MM.1S (cell line): ENCODE measurements at regions not wholly inside any gene's neighbourhood (a gene's known extent, or its start where the extent isn't known, plus 50 kb on each side); places are given as distances from the start of the nearest gene placed in this dataset.

Source experiments
- DNase-seq: peaks from one replicate; pipeline ENCODE4 v3.0.0-alpha.2; 2015
- H2AFZ ChIP-seq: fragments of 300-600 bp; sonication (generic); 2 replicates; pipeline ENCODE4 v1.6.0; 2016; ENCODE audit warnings: antibody characterized with exemption, low read length
- H3F3A ChIP-seq: fragments of 300-600 bp; sonication (generic); 2 replicates; pipeline ENCODE4 v1.6.1; 2016; ENCODE audit warnings: mild to moderate bottlenecking, antibody characterized with exemption, low read length, moderate library complexity, mixed read lengths; ENCODE audit not compliant: insufficient read depth
- H3K27ac ChIP-seq: fragments of 300-600 bp; sonication (generic); 2 replicates; pipeline ENCODE4 v1.5.1; 2016; ENCODE audit warnings: mild to moderate bottlenecking, low read length
- H3K27me3 ChIP-seq: fragments of 300-600 bp; sonication (generic); replicated peaks from 2 replicates; pipeline ENCODE4 v1.6.0; 2016; ENCODE audit warnings: low read length; ENCODE audit not compliant: insufficient read depth
- H3K36me3 ChIP-seq: fragments of 300-600 bp; sonication (generic); replicated peaks from 2 replicates; pipeline ENCODE4 v1.6.1; 2016; ENCODE audit warnings: mild to moderate bottlenecking, low read length, mixed read lengths; ENCODE audit not compliant: insufficient read depth
- H3K4me1 ChIP-seq: fragments of 300-600 bp; sonication (generic); 2 replicates; pipeline ENCODE4 v1.6.1; 2016; ENCODE audit warnings: low read length, mixed read lengths
- H3K4me2 ChIP-seq: fragments of 300-600 bp; sonication (generic); 2 replicates; pipeline ENCODE4 v1.6.0; 2016; ENCODE audit warnings: low read depth, low read length
- H3K4me3 ChIP-seq: fragments of 300-600 bp; sonication (generic); 2 replicates; pipeline ENCODE4 v1.5.1; 2016; ENCODE audit warnings: low read length, mixed read lengths
- H3K79me2 ChIP-seq: fragments of 300-600 bp; sonication (generic); 2 replicates; pipeline ENCODE4 v1.6.1; 2016; ENCODE audit warnings: mixed run types, low read length, mixed read lengths
- H3K9ac ChIP-seq: fragments of 300-600 bp; sonication (generic); 2 replicates; pipeline ENCODE4 v1.6.1; 2016; ENCODE audit warnings: low read length, mixed read lengths
- H3K9me2 ChIP-seq: fragments of 300-600 bp; sonication (generic); replicated peaks from 2 replicates; pipeline ENCODE4 v1.6.1; 2016; ENCODE audit warnings: mild to moderate bottlenecking, low read length, mixed read lengths; ENCODE audit not compliant: insufficient read depth
- H3K9me3 ChIP-seq: fragments of 300-600 bp; sonication (generic); replicated peaks from 2 replicates; pipeline ENCODE4 v1.6.1; 2016; ENCODE audit warnings: mild to moderate bottlenecking, low read length, mixed read lengths; ENCODE audit not compliant: insufficient read depth
- H4K20me1 ChIP-seq: fragments of 300-600 bp; sonication (generic); 2 replicates; pipeline ENCODE4 v1.6.1; 2016; ENCODE audit warnings: mild to moderate bottlenecking, low read length, moderate library complexity, mixed read lengths; ENCODE audit not compliant: insufficient read depth
- CTCF ChIP-seq: fragments of 300-600 bp; sonication (generic); IDR thresholded peaks from 2 replicates; pipeline ENCODE4 v1.5.1; 2016; ENCODE audit warnings: antibody characterized with exemption, low read length, mixed read lengths
- EZH2 ChIP-seq: fragments of 300-600 bp; sonication (generic); optimal IDR thresholded peaks from 2 replicates; pipeline ENCODE3; 2017; ENCODE audit warnings: low read depth, mild to moderate bottlenecking, antibody characterized with exemption, low read length, mixed read lengths
- EZH2phosphoT487 ChIP-seq: fragments of 300-600 bp; sonication (generic); IDR thresholded peaks from 2 replicates; pipeline ENCODE4 v1.6.1; 2018; ENCODE audit warnings: antibody characterized with exemption, low read length

GRCh38 chr12:92995258-92995903 is 66.3 kb upstream of the EEA1 start:
- H3K27ac ChIP-seq = no peak overlapping the region
- no peaks in the 10 kb centered on the region for H3K9me2 ChIP-seq
- H3K4me3 ChIP-seq = no peak overlapping the region
- no peak for DNase-seq
- H2AFZ ChIP-seq = no peak overlapping the region
- H3K79me2 ChIP-seq = no peaks in the 10 kb centered on the region
- H3K27me3 ChIP-seq = no peaks in the 10 kb centered on the region
- H3K9me3 ChIP-seq = no peaks in the 10 kb centered on the region
- no peak for TF ChIP-seq CTCF
- no peak for TF ChIP-seq EZH2phosphoT487
- no peak for TF ChIP-seq EZH2
- H3K4me1 ChIP-seq = peaks cover 4% of the 10 kb centered on the region; the same call in 1 of the 2 replicates
- H3F3A ChIP-seq = no peaks in the 10 kb centered on the region
- no peaks in the 10 kb centered on the region for H3K36me3 ChIP-seq
- no peak overlapping the region for H3K4me2 ChIP-seq
- H3K9ac ChIP-seq = no peak overlapping the region
- H4K20me1 ChIP-seq = no peaks in the 10 kb centered on the region

- TF ChIP-seq CTCF (no peak), EZH2 (no peak), EZH2phosphoT487 (no peak)
- no peak overlapping the region for H2AFZ ChIP-seq
- no peak for DNase-seq
- no peaks in the 10 kb centered on the region for H3K4me1 ChIP-seq
- H3K4me2 ChIP-seq = no peak overlapping the region
- no peaks in the 10 kb centered on the region for H3K36me3 ChIP-seq
- no peaks in the 10 kb centered on the region for H3K27me3 ChIP-seq
- no peaks in the 10 kb centered on the region for H3K9me3 ChIP-seq
- H3K27ac ChIP-seq = no peak overlapping the region
- H3K79me2 ChIP-seq = no peaks in the 10 kb centered on the region
- H3K9me2 ChIP-seq = no peaks in the 10 kb centered on the region
- no peaks in the 10 kb centered on the region for H4K20me1 ChIP-seq
- no peaks in the 10 kb centered on the region for H3F3A ChIP-seq
- H3K9ac ChIP-seq = no peak overlapping the region
- no peak overlapping the region for H3K4me3 ChIP-seq
These were observed 70.9 kb upstream of the EEA1 start for GRCh38 chr12:93000026-93000425.

- no peak overlapping the region for H3K27ac ChIP-seq
- H3K4me3 ChIP-seq = no peak overlapping the region
- H3K9me2 ChIP-seq = no peaks in the 10 kb centered on the region
- H3K27me3 ChIP-seq = no peaks in the 10 kb centered on the region
- H2AFZ ChIP-seq = no peak overlapping the region
- no peaks in the 10 kb centered on the region for H3K36me3 ChIP-seq
- no peaks in the 10 kb centered on the region for H3K4me1 ChIP-seq
- no peaks in the 10 kb centered on the region for H3K9me3 ChIP-seq
- TF ChIP-seq CTCF = no peak
- TF ChIP-seq EZH2 = no peak
- no peak for TF ChIP-seq EZH2phosphoT487
- H3K9ac ChIP-seq = no peak overlapping the region
- no peak overlapping the region for H3K4me2 ChIP-seq
- no peak for DNase-seq
- no peaks in the 10 kb centered on the region for H3F3A ChIP-seq
- H4K20me1 ChIP-seq = no peaks in the 10 kb centered on the region
- H3K79me2 ChIP-seq = no peaks in the 10 kb centered on the region
These were observed 72.3 kb upstream of the EEA1 start for GRCh38 chr12:93001407-93001806.
